ENCODE measurements at regions not wholly inside any gene's neighbourhood (a gene's known extent, or its start where the extent isn't known, plus 50 kb on each side); places are given as distances from the start of the nearest gene placed in this dataset.

GRCh38 chr13:21988624-21989023 lies 317.8 kb downstream of the FGF9 start:
- H3K36me3 ChIP-seq: no peaks in the 10 kb centered on the region
- no peak for ATAC-seq
- no peak for TF ChIP-seq CTCF (IDR thresholded peaks at IDR 0.05 in 4 of 5, conservative IDR thresholded peaks at IDR 0.05 in 1 of 5)
- no peak for TF ChIP-seq POLR2A (IDR thresholded peaks at IDR 0.05)
- in situ Hi-C loops (cut with MboI; ENCODE audit: low sequenced_read_pairs in 4 of 4): no loop called here
- DNase-seq: no peak
- no peaks in the 10 kb centered on the region for H3K27me3 ChIP-seq
- no peaks in the 10 kb centered on the region for H3K9me3 ChIP-seq
- H3K4me3 ChIP-seq: no peak overlapping the region
- H3K4me1 ChIP-seq: no peaks in the 10 kb centered on the region
- no peak overlapping the region for H3K27ac ChIP-seq
- intact Hi-C loops (cut with DNase I; ENCODE audit: low total_unique reads): no loop called here

GRCh38 chr13:21996049-21996448 lies 325.2 kb downstream of the FGF9 start:
- Histone ChIP-seq H3K9me3 (no peaks in the 10 kb centered on the region), H3K4me3 (no peak overlapping the region), H3K36me3 (no peaks in the 10 kb centered on the region), H3K27ac (no peak overlapping the region), H3K27me3 (no peaks in the 10 kb centered on the region), H3K4me1 (no peaks in the 10 kb centered on the region)
- ATAC-seq (no peak), DNase-seq (no peak)
- in situ Hi-C loops (cut with MboI; ENCODE audit: low sequenced_read_pairs in 4 of 4): no loop called here
- no peak for TF ChIP-seq POLR2A (IDR thresholded peaks at IDR 0.05)
- TF ChIP-seq CTCF (IDR thresholded peaks at IDR 0.05 in 4 of 5, conservative IDR thresholded peaks at IDR 0.05 in 1 of 5): no peak
- intact Hi-C loops (cut with DNase I; ENCODE audit: low total_unique reads): no loop called here

- H3K4me3 ChIP-seq: no peak overlapping the region
- in situ Hi-C loops (cut with MboI; ENCODE audit: low sequenced_read_pairs in 4 of 4) (no loop called here), intact Hi-C loops (cut with DNase I; ENCODE audit: low total_unique reads) (no loop called here)
- no peaks in the 10 kb centered on the region for H3K9me3 ChIP-seq
- H3K36me3 ChIP-seq: no peaks in the 10 kb centered on the region
- DNase-seq (no peak), ATAC-seq (no peak)
- H3K4me1 ChIP-seq: no peaks in the 10 kb centered on the region
- TF ChIP-seq POLR2A (IDR thresholded peaks at IDR 0.05) (no peak), CTCF (IDR thresholded peaks at IDR 0.05 in 4 of 5, conservative IDR thresholded peaks at IDR 0.05 in 1 of 5) (no peak)
- no peaks in the 10 kb centered on the region for H3K27me3 ChIP-seq
- H3K27ac ChIP-seq: no peak overlapping the region
Observed at GRCh38 chr13:21997726-21998125, 326.9 kb downstream of the FGF9 start.

GRCh38 chr13:21998279-21998990 lies 327.6 kb downstream of the FGF9 start:
- DNase-seq: no peak
- intact Hi-C loops (cut with DNase I; ENCODE audit: low total_unique reads): no loop called here

More at GRCh38 chr13:21998279-21998990, 327.6 kb downstream of the FGF9 start:
- no peaks in the 10 kb centered on the region for H3K4me1 ChIP-seq
- no peaks in the 10 kb centered on the region for H3K36me3 ChIP-seq
- no peak for ATAC-seq
- TF ChIP-seq CTCF (IDR thresholded peaks at IDR 0.05 in 4 of 5, conservative IDR thresholded peaks at IDR 0.05 in 1 of 5) (no peak), POLR2A (IDR thresholded peaks at IDR 0.05) (no peak)
- H3K27ac ChIP-seq: no peak overlapping the region
- H3K27me3 ChIP-seq: no peaks in the 10 kb centered on the region
- H3K9me3 ChIP-seq: no peaks in the 10 kb centered on the region
- in situ Hi-C loops (cut with MboI; ENCODE audit: low sequenced_read_pairs in 4 of 4): no loop called here
- H3K4me3 ChIP-seq: no peak overlapping the region

Measured in gastrocnemius medialis (tissue), 4 donors.